WTC11 (cell line): ENCODE measurements at regions not wholly inside any gene's neighbourhood (a gene's known extent, or its start where the extent isn't known, plus 50 kb on each side); places are given as distances from the start of the nearest gene placed in this dataset.

ENCODE experiments used
- ETV6 ChIP-seq: sonication (generic); formaldehyde crosslinking; IDR thresholded peaks from 2 replicates; pipeline ENCODE4 v1.8.1; 2022; ENCODE audit warnings: mild to moderate bottlenecking, missing genetic modification reagents
- FOXP1 ChIP-seq: sonication (generic); formaldehyde crosslinking; IDR thresholded peaks from 2 replicates; pipeline ENCODE4 v1.8.0; 2022; ENCODE audit warnings: missing genetic modification reagents, mild to moderate bottlenecking, moderate library complexity, borderline replicate concordance
- NFYB ChIP-seq: sonication (generic); formaldehyde crosslinking; conservative IDR thresholded peaks from 2 replicates; pipeline ENCODE4 v1.8.0; 2022; ENCODE audit warnings: low read depth, missing genetic modification reagents
- OVOL2 ChIP-seq: fragments of 250-450 bp; sonication (Bioruptor Pico); IDR thresholded peaks from 2 replicates; pipeline ENCODE4 v1.9.0; 2021; ENCODE audit warnings: mild to moderate bottlenecking, borderline replicate concordance
- TEAD4 ChIP-seq: sonication (generic); formaldehyde crosslinking; IDR thresholded peaks from 2 replicates; pipeline ENCODE4 v1.8.0; 2022; ENCODE audit warnings: mild to moderate bottlenecking, missing genetic modification reagents
- TP53 ChIP-seq: sonication (generic); formaldehyde crosslinking; IDR thresholded peaks from 2 replicates; pipeline ENCODE4 v1.8.1; 2023; ENCODE audit warnings: mild to moderate bottlenecking, missing genetic modification reagents
- ZNF396 ChIP-seq: fragments of 250-450 bp; sonication (Bioruptor Pico); IDR thresholded peaks from 2 replicates; pipeline ENCODE4 v1.8.0; 2021; ENCODE audit warnings: mild to moderate bottlenecking, moderate library complexity, borderline replicate concordance
- TF ChIP-seq, protein P1 (sequence below): fragments of 250-450 bp; sonication (Bioruptor Pico); IDR thresholded peaks from 2 replicates; pipeline ENCODE4 v1.8.0; 2021; ENCODE audit warnings: mild to moderate bottlenecking
- TF ChIP-seq, protein P2 (sequence below): fragments of 200-600 bp; IDR thresholded peaks from 2 replicates; pipeline ENCODE4 v1.8.0; 2022; ENCODE audit warnings: antibody characterized with exemption
- TF ChIP-seq, protein P3 (sequence below): sonication (generic); formaldehyde crosslinking; IDR thresholded peaks from 2 replicates; pipeline ENCODE4 v1.8.1; 2023; ENCODE audit warnings: mild to moderate bottlenecking, missing genetic modification reagents
- TF ChIP-seq, protein P4 (sequence below): sonication (generic); formaldehyde crosslinking; IDR thresholded peaks from 2 replicates; pipeline ENCODE4 v1.8.0; 2023; ENCODE audit warnings: missing genetic modification reagents, mild to moderate bottlenecking, borderline replicate concordance

DNA sequence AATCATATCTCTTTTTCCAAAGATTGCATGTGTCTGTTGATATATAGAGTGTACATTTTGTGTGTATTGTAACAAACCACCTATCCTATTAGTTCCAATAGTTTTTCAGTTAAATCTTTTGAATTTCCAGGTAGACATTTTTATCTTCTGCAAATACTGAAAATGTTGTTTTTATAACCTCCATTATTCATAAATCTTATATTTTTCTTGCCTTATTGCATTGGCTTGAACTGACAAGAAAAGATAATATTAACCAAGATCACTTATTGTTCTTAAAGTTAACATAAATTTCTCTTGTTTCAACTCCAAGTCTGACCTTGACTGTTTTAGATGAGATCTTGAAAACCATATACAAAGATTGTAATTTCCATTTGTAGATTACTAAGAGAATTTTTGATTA is 251.6 kb downstream of the IRX2 start:
- TF ChIP-seq, protein P1, sequence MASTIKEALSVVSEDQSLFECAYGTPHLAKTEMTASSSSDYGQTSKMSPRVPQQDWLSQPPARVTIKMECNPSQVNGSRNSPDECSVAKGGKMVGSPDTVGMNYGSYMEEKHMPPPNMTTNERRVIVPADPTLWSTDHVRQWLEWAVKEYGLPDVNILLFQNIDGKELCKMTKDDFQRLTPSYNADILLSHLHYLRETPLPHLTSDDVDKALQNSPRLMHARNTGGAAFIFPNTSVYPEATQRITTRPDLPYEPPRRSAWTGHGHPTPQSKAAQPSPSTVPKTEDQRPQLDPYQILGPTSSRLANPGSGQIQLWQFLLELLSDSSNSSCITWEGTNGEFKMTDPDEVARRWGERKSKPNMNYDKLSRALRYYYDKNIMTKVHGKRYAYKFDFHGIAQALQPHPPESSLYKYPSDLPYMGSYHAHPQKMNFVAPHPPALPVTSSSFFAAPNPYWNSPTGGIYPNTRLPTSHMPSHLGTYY, result no peak
- TF ChIP-seq, protein P2, sequence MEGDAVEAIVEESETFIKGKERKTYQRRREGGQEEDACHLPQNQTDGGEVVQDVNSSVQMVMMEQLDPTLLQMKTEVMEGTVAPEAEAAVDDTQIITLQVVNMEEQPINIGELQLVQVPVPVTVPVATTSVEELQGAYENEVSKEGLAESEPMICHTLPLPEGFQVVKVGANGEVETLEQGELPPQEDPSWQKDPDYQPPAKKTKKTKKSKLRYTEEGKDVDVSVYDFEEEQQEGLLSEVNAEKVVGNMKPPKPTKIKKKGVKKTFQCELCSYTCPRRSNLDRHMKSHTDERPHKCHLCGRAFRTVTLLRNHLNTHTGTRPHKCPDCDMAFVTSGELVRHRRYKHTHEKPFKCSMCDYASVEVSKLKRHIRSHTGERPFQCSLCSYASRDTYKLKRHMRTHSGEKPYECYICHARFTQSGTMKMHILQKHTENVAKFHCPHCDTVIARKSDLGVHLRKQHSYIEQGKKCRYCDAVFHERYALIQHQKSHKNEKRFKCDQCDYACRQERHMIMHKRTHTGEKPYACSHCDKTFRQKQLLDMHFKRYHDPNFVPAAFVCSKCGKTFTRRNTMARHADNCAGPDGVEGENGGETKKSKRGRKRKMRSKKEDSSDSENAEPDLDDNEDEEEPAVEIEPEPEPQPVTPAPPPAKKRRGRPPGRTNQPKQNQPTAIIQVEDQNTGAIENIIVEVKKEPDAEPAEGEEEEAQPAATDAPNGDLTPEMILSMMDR, result no peak
- no peak for TF ChIP-seq NFYB
- TF ChIP-seq FOXP1, result no peak
- TF ChIP-seq OVOL2 (CRISPR knock-in tag), result no peak
- no peak for TF ChIP-seq ZNF396 (CRISPR knock-in tag)
- TF ChIP-seq TEAD4 (CRISPR knock-in tag), result no peak
- no peak for TF ChIP-seq ETV6 (CRISPR knock-in tag)
- TF ChIP-seq, protein P3, sequence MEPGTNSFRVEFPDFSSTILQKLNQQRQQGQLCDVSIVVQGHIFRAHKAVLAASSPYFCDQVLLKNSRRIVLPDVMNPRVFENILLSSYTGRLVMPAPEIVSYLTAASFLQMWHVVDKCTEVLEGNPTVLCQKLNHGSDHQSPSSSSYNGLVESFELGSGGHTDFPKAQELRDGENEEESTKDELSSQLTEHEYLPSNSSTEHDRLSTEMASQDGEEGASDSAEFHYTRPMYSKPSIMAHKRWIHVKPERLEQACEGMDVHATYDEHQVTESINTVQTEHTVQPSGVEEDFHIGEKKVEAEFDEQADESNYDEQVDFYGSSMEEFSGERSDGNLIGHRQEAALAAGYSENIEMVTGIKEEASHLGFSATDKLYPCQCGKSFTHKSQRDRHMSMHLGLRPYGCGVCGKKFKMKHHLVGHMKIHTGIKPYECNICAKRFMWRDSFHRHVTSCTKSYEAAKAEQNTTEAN (CRISPR knock-in tag), result no peak
- TF ChIP-seq, protein P4, sequence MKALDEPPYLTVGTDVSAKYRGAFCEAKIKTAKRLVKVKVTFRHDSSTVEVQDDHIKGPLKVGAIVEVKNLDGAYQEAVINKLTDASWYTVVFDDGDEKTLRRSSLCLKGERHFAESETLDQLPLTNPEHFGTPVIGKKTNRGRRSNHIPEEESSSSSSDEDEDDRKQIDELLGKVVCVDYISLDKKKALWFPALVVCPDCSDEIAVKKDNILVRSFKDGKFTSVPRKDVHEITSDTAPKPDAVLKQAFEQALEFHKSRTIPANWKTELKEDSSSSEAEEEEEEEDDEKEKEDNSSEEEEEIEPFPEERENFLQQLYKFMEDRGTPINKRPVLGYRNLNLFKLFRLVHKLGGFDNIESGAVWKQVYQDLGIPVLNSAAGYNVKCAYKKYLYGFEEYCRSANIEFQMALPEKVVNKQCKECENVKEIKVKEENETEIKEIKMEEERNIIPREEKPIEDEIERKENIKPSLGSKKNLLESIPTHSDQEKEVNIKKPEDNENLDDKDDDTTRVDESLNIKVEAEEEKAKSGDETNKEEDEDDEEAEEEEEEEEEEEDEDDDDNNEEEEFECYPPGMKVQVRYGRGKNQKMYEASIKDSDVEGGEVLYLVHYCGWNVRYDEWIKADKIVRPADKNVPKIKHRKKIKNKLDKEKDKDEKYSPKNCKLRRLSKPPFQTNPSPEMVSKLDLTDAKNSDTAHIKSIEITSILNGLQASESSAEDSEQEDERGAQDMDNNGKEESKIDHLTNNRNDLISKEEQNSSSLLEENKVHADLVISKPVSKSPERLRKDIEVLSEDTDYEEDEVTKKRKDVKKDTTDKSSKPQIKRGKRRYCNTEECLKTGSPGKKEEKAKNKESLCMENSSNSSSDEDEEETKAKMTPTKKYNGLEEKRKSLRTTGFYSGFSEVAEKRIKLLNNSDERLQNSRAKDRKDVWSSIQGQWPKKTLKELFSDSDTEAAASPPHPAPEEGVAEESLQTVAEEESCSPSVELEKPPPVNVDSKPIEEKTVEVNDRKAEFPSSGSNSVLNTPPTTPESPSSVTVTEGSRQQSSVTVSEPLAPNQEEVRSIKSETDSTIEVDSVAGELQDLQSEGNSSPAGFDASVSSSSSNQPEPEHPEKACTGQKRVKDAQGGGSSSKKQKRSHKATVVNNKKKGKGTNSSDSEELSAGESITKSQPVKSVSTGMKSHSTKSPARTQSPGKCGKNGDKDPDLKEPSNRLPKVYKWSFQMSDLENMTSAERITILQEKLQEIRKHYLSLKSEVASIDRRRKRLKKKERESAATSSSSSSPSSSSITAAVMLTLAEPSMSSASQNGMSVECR (CRISPR knock-in tag), result no peak
- TF ChIP-seq TP53 (CRISPR knock-in tag), result no peak
